Suppressor macrophage (primary cell): ENCODE measurements at regions not wholly inside any gene's neighbourhood (a gene's known extent, or its start where the extent isn't known, plus 50 kb on each side); places are given as distances from the start of the nearest gene placed in this dataset.

Experiments
- DNase-seq, 4 experiments: peaks; one replicate each; pipeline ENCODE4 v3.0.0-alpha.2; 2020 to 2022

DNA sequence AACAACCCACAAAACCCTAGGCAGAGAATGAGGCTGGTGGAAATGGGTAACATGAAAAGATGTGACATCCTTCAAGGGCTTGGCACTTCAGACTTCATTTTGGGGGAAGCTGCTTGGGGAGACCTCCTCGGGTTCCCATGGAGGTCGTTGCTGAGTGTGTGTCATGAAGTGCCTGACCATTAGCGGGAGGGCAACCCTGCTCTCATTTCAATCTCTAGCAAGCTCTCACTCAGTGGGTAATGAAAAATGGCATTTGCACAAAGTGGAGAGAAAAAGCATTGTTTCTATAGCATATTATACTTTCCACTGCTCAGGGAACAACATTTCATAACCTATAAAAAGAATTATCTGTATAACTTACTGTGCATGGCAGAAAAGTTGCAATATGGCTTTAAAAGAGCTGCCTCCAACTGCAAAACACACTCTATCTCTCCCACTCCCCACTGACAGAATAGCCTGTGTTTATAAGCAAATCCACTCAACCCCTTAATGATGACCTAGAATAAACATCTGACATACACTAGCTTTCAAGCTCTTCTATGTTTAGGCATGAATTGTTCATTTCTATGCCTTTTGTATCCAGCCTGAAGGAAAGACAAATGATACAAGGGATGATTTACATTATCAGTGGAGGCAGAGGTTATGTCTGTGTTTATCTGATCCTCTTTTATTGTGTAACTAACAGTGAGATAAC, 357.2 kb downstream of the ZSWIM6 start:
- no peak for DNase-seq

DNA sequence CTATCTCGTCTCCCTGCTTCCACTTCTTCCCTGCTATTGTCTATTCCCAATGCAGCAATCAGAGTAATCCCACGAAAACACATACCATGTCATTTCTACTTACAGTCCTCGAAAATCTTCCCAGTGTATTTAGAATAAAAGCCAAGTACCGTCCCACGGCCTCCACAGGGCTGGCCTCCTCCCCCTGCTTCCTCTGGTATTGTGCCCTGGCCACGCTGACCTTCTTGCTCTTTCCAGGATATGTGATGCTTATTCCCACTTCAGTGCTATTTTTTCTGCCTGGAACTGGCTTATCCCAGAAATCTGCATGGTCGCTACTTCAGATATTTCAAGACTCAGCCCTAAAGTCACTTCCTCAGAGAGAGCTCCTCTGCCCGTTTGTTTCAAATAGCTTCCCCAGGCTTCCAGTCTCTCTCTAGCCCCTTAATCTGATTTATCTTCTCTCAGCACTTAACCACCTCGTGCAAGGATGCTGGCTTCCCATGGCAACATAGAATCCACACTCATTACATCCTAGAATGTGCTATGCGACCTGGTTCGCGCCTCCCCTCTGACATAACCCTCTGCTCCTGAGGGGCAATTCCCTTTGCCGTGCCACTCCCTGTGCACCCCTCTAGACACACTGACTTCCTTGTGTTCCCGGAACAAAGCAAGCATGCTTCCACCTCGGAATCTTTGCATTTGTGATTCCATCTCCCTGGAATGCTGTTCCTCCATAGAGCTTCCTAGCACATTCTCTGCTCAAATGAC, 365.9 kb downstream of the ZSWIM6 start:
- no peak for DNase-seq

GRCh38 chr5:61701877-61702602, 370.0 kb downstream of the ZSWIM6 start:
- DNase-seq: no peak

DNA sequence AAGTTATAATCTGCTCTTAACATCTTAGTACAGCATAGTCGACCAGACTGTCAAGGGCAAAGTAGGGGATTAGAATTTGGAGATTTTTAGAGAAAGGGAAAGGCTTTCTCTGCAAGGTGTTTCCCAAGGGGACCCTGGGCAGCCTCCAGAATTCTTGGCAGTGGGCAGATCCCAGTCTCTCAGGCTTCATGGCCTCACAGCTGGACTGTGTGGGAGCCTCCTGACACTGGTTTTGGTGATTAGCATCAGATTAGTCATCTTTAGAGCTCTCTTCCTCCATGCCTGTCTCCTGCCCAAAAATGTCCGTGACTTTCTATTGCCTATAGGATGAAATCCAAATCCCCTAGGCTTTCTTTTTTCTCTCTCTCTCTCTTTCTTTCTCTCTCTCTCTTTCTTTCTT, 370.7 kb downstream of the ZSWIM6 start:
- no peak for DNase-seq

DNA sequence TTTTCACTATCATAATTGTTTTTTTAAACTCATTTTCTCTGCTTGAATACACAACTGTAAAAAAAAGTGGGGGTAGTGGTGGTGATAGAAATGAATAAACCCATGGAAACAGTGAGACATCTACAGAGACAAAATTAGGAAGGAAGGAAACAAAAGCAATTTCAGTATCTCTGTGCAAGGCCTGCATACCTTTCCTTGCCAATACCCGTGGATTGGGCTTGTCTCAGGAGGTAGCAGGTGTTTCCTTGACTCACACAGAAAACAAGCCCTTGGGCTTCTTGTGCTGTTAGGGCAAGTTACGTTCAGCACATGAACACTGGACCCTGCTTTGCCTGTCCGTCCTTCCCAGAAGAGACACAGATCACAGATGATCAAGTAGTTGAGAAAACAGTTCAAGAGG, 372.2 kb downstream of the ZSWIM6 start:
- no peak for DNase-seq

DNA sequence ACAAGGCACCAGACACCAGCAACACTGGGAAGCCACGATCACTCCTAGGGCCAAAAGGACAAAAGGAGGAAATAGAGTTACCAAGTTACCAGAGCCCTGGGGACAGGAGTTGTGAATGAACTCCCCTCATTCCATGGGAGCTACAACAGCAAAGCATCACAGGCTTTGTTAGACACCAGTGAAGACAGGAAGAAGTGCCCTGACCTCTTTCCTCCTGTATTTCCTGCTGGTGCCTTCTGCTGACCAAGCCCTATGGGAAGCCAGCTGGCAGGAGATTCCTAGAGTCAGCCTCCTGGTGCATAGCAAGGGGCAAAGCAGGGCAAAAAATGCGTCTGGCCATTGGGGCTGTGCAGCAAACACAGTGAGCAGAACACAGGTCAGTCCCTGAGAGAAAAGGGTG, 374.7 kb downstream of the ZSWIM6 start:
- DNase-seq: no peak

DNA sequence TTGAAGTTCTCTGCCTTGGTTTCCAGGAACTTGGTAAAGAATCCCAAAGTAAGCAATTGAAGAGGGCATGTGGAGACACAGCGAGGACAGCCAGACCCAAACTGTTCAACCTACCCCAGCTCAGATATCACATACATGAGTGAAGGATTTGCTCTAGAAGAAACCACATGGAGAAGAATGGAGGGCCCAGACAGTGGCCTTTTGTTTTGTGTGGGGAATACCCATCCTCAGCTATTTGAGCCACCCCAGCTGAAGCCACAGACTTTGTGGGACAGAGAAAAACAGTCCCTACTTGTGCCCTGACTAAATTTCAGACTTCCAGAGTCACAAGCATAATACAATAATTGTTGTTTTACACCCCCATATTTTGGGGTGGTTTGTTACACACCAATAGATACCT, 387.1 kb downstream of the ZSWIM6 start:
- no peak for DNase-seq

DNA sequence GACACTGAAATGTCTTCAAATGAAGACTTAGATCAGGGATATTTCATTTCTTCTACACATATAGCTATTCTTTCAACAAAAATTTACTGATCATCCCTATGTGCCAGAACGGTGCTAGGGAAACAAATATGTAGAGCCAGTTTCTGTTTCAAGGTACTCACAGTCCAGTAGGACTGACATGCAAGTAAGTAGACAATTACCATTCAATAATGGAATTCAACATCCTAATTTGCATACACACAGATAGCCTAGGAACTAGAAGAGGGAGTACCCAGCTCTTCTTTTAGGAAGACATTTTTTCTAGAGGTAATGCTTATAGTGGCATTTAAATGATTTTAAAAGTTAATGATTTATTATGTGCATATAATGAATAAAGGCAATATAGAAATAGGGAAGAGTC, 388.8 kb downstream of the ZSWIM6 start:
- DNase-seq: no peak

- no peak for DNase-seq
Measured at GRCh38 chr5:61724102-61724501, 392.0 kb downstream of the ZSWIM6 start.

- no peak for DNase-seq
Measured at GRCh38 chr5:61728287-61728686, 396.2 kb downstream of the ZSWIM6 start.

GRCh38 chr5:61730866-61731265, 398.8 kb downstream of the ZSWIM6 start:
- DNase-seq: no peak

DNA sequence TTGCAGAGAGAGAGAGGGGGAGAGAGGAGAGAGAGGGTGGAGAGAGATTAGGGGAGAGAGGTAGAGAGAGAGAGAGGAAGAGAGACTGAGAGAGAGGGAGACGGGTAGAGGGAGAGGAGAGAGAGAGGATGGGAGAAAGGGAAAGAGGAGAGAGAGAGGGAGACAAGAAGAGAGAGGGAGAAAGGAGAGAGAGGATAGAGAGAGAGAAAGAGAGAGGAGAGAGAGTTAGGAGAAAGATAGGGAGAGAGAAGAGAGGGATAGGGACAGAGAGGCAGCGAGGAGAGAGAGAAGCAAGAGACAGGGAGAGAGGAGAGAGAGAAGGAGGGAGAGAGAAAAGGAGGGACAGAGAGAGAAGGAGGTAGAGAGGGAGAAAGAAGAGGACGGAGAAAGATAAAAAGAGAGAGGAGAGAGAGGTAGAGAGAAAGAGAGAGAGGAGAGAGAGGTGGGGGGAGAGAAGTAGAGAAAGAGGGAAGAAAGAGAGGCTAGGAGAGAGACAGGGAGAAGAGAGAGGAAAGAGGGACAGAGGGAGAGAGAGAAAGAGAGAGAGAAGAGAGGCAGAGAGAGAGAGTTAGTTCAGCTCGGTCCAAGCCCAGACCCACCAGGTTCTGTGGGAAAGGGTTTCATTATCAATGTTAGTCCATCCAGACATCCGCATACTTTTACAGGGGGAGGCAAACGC, 399.3 kb downstream of the ZSWIM6 start:
- DNase-seq: no peak

GRCh38 chr5:61731946-61732314, 399.9 kb downstream of the ZSWIM6 start:
- DNase-seq: no peak

DNA sequence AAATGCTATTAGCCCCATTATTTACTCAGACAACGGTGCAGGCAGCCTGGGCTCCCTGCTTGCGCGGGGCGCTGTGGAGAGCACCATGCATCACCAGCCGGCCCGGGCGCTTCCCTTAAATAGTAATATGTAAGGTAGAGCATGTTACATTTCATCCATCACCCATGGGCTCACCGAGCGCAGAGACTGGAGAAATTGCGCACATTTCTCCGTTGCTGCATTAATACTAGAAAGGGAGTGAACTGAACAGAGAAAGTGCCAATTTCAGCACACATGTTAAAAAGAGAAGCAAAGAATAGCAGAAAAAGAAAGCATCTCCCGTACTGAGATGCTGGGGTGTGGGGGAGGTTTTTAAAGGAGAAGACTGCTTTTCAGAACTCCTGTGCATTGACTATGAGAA, 400.3 kb downstream of the ZSWIM6 start:
- DNase-seq: no peak

DNA sequence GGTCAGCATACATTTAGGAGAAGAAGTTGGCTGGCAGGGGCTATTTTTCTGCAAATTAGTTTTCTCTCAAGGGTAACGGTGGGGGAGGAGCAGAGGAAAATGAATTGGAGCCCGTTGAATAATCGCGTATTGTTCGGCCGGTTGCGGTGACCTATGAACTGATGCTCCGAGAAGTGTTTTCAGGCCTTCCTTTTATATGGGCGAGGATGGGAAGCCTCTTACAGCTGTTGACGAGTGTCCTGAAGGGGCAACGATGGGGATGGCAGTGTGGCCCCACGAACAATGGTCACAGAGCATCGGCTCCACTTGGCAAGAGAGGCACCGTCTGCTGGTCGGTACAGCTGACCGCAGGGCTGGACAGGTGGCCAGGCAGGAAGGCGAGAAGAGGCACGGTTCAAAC, 400.7 kb downstream of the ZSWIM6 start:
- no peak for DNase-seq

DNA sequence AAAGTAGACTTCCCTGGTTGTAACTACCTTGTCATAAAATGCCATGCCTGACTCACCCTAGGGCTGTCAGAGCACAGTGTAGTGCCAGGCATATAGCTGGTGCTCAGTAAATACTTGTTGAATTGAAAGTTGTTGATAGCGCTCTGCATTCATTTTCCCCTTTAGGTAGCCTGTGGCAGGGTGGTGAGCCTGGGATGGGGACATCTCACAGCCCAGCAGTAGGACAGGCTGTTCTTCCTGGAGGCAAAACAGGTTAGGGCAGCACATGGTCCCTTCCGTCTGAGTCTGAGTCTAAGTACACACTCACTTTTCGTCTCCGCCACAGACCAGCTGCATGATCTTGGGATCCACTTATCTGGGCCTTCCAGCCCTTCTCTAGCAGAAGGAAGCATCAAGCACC, 401.9 kb downstream of the ZSWIM6 start:
- no peak for DNase-seq

DNA sequence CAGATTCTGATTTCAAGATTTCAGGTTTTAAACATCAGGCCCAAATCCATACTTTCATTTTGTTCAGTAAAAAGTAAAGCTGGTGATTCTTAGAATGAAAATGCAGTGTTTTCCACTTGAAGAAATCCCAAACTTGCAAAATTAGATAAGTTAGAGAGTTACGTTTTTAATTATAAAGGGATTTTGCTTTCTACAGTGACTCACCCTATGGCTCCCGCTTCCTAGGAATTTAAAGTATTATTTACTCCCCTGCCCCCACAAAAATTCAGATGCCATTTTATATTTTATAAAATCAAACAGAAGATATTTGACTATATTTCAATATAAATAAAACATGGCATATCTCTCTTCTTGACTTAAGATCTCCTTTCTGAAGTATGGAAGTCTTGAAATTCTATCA, 402.9 kb downstream of the ZSWIM6 start:
- DNase-seq: no peak

- DNase-seq: no peak
Measured at GRCh38 chr5:61735531-61735930, 403.5 kb downstream of the ZSWIM6 start.

- DNase-seq: no peak
Measured at GRCh38 chr5:61735995-61736394, 403.9 kb downstream of the ZSWIM6 start.

GRCh38 chr5:61737301-61737963, 405.4 kb downstream of the ZSWIM6 start:
- no peak for DNase-seq

DNA sequence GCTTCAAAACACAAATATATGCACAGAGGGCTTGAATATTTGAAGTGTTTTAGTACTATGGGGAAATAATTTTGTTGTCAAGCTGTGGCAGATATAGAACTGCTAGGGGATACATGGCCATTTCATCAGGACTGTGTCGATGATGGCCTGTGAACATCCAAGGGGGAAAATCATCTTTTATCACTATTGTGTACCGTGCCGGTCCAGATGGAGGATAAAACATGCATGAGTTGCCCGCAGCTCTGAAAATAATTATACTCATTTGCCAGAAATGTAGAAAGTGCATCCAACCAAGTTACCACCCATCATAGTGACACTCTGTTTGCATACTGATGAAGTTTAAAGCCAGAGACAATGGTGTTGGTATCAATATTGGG, 405.9 kb downstream of the ZSWIM6 start:
- DNase-seq: no peak

DNA sequence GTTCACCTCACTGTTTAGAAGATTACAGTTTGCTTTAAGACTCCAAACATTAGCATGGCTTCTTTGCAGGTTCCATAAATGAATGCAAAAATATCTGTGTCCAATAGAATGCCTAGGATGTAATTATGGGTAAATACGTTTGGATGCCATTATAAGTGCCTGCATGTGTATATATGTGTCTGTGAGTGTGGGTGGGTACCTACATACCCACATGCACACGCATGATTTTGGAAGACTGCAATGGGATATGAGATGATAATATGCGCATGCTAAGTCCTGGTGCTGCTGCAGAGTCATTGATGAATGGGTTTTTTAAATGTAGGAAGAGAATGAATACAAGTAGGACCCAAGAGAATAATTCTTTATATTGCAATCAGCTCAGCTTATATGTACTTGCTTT, 406.4 kb downstream of the ZSWIM6 start:
- DNase-seq: no peak
